ENCODE measurements at regions not wholly inside any gene's neighbourhood (a gene's known extent, or its start where the extent isn't known, plus 50 kb on each side); places are given as distances from the start of the nearest gene placed in this dataset.
A peak's percentile ranks its signal among the peaks of the same experiment; 100 is the strongest.

DNA sequence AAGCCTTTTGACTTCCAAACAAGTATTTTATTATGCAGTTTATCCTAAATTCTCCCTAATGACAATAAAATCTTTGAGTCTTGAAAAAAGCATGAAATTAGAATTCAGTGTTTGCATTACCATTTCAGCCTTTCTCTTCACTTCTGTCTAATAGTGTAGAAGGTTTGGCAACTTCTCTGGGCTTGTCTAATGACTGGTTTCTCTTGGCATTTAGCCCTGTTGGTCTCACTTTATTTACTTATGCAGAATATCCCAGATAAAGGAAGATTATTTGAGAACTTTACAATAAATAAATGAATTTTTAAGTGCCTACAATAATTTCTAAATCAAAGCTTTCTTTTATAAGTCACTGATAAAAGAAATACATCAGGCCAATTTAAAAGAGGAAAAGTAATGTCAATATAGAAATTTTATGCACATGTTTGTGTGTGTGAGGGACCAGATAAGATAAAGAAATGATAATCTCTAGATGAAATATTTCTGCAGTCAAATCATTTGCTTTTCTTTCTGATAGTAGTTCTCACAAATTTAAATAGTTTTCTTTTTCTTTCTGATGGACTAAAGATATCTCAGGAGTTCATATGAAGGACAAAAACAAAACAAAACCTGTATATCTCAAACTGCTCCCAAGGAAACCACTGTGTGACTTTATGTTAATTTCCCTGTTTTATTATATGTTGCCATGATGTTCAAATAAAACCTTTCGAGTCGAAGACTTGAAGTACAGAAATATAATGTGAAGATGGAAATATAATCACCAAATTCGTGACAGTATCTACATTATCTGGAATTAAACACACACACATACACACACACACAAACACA is 533.1 kb upstream of the CBLB start:
- no CpG with 5 or more reads among the region's 3 CpGs for WGBS, 2 donors (ENCODE audit: extremely low coverage in 2 of 2, insufficient read length in 2 of 2, insufficient replicate concordance in 1 of 2)

DNA sequence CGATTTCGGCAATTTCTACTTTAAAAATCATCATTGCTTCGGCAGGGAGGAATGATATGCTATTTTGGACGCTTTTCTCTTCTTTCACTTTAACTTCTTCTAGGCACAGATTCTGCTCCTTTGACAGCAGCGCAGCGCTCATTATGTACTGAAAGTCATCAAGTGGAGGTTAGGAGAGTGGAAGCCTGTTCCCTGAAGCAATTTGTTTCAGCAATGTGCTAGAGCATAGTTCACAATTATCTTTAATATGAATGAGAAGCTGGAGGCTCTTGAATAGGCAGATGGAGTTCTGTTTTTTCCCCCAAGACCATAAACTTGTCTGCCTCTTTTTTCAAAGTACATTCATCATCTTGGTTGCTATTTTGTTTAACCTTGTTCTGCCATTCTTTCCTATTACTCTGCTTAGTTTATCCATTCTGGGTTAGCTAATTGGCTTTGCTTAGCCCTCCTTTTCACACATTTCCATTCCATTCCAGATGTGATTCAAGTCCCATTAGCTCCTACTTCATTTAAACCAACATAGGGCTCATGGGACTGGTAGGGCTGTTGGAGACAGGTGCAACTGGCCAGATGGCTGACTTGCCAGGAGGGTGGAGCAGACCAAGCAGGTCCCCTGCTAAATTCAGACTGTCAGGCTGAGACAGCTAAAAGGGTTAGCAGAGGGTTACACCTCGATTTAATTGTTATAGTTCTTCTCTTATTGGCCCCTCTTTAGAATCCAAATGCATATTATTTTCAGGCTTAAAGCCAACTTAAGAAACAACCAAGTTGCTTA is 534.7 kb upstream of the CBLB start:
- no peak overlapping the region for H4K91ac ChIP-seq (ENCODE audit: low read depth, low read length, poor library complexity)
- WGBS, 2 donors (ENCODE audit: extremely low coverage in 2 of 2, insufficient read length in 2 of 2, insufficient replicate concordance in 1 of 2), result no CpG with 5 or more reads among the region's 7 CpGs
- no peaks in the 10 kb centered on the region for H3K36me3 ChIP-seq (replicated peaks in 1 of 2; ENCODE audit: control insufficient read depth in 2 of 2, insufficient read depth in 2 of 2, low read length in 2 of 2)
- no peak overlapping the region for H3K14ac ChIP-seq (ENCODE audit: low read length)
- no peak for DNase-seq (ENCODE audit: low spot score)
- no peak overlapping the region for H3K18ac ChIP-seq (ENCODE audit: low read length)
- H3K4me2 ChIP-seq (ENCODE audit: insufficient read depth, low read length, poor library complexity, severe bottlenecking), result no peak overlapping the region
- H3K9me3 ChIP-seq (replicated peaks in 1 of 2; ENCODE audit: control insufficient read depth in 2 of 2, insufficient read depth in 1 of 2, low read depth in 1 of 2, low read length in 2 of 2), result no peaks in the 10 kb centered on the region
- no peak overlapping the region for H3K23ac ChIP-seq (ENCODE audit: low read depth, low read length, poor library complexity)
- no peak overlapping the region for H2BK15ac ChIP-seq (ENCODE audit: low read length)
- no peak overlapping the region for H2BK12ac ChIP-seq (ENCODE audit: low read length)
- H3K27ac ChIP-seq (replicated peaks; ENCODE audit: low read length), result no peak overlapping the region
- H3K4me3 ChIP-seq (ENCODE audit: low read length in 2 of 2), result no peak overlapping the region
- H3K9ac ChIP-seq (ENCODE audit: low read depth, low read length, poor library complexity), result no peak overlapping the region
- no peak overlapping the region for H3K4ac ChIP-seq (ENCODE audit: low read length)
- no peaks in the 10 kb centered on the region for H3K27me3 ChIP-seq (ENCODE audit: control insufficient read depth in 3 of 3, insufficient read depth in 3 of 3, low read depth in 1 of 3, low read length in 3 of 3)
- peak overlapping the region; percentile 9 for H2AFZ ChIP-seq (ENCODE audit: low read length)
- no peak overlapping the region for H4K8ac ChIP-seq (ENCODE audit: low read depth, low read length)
- no peak overlapping the region for H2BK120ac ChIP-seq (ENCODE audit: low read depth, low read length)
- no peaks in the 10 kb centered on the region for H3K79me1 ChIP-seq (ENCODE audit: low read depth, low read length)
- H3K4me1 ChIP-seq (ENCODE audit: control insufficient read depth in 2 of 2, insufficient read depth in 1 of 2, low read depth in 1 of 2, low read length in 2 of 2), result peaks cover 3 to 7% of the 10 kb centered on the region in 2 donors
- H2AK5ac ChIP-seq (ENCODE audit: low read depth, low read length), result no peak overlapping the region
- H2BK5ac ChIP-seq (ENCODE audit: low read length), result no peak overlapping the region

More for the DNA sequence above, 533.1 kb upstream of the CBLB start:
- Histone ChIP-seq H2BK5ac (ENCODE audit: low read length) (no peak overlapping the region), H2BK120ac (ENCODE audit: low read depth, low read length) (no peak overlapping the region), H2BK15ac (ENCODE audit: low read length) (no peak overlapping the region), H4K91ac (ENCODE audit: low read depth, low read length, poor library complexity) (no peak overlapping the region), H3K79me1 (ENCODE audit: low read depth, low read length) (no peaks in the 10 kb centered on the region), H3K23ac (ENCODE audit: low read depth, low read length, poor library complexity) (no peak overlapping the region), H2AFZ (ENCODE audit: low read length) (no peak overlapping the region), H3K27me3 (ENCODE audit: control insufficient read depth in 3 of 3, insufficient read depth in 3 of 3, low read depth in 1 of 3, low read length in 3 of 3) (no peaks in the 10 kb centered on the region), H3K18ac (ENCODE audit: low read length) (no peak overlapping the region), H3K14ac (ENCODE audit: low read length) (no peak overlapping the region), H3K4ac (ENCODE audit: low read length) (no peak overlapping the region), H4K8ac (ENCODE audit: low read depth, low read length) (no peak overlapping the region), H3K4me2 (ENCODE audit: insufficient read depth, low read length, poor library complexity, severe bottlenecking) (no peak overlapping the region), H3K27ac (replicated peaks; ENCODE audit: low read length) (no peak overlapping the region), H3K9ac (ENCODE audit: low read depth, low read length, poor library complexity) (no peak overlapping the region), H3K36me3 (replicated peaks in 1 of 2; ENCODE audit: control insufficient read depth in 2 of 2, insufficient read depth in 2 of 2, low read length in 2 of 2) (no peaks in the 10 kb centered on the region), H2AK5ac (ENCODE audit: low read depth, low read length) (no peak overlapping the region), H2BK12ac (ENCODE audit: low read length) (no peak overlapping the region), H3K9me3 (replicated peaks in 1 of 2; ENCODE audit: control insufficient read depth in 2 of 2, insufficient read depth in 1 of 2, low read depth in 1 of 2, low read length in 2 of 2) (no peaks in the 10 kb centered on the region), H3K4me1 (ENCODE audit: control insufficient read depth in 2 of 2, insufficient read depth in 1 of 2, low read depth in 1 of 2, low read length in 2 of 2) (peaks cover 3 to 7% of the 10 kb centered on the region in 2 donors), H3K4me3 (ENCODE audit: low read length in 2 of 2) (no peak overlapping the region)
- DNase-seq (ENCODE audit: low spot score), result no peak

DNA sequence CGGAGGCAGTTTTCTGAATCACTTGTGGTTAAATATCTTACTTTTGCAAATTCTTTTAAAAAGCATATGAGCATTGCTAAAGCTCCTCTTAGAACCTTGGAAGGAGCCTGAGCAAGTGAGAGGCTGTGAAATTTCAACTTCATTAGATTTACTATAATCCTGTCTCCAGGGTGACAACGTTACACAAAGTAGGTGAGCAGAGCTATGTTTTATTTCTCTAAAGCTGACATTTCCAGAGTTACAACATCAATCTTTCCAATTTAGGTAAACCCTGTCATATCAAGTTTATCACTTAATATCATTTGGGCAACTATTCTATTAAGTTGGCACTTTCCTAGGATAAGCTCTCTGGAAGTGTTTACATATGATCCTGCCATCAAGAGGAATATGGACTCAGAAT is 544.9 kb upstream of the CBLB start:
- Histone ChIP-seq H2BK15ac (ENCODE audit: low read length) (no peak overlapping the region), H2BK5ac (ENCODE audit: low read length) (no peak overlapping the region), H3K9ac (ENCODE audit: low read depth, low read length, poor library complexity) (no peak overlapping the region), H3K79me1 (ENCODE audit: low read depth, low read length) (no peaks in the 10 kb centered on the region), H4K8ac (ENCODE audit: low read depth, low read length) (no peak overlapping the region), H3K36me3 (replicated peaks in 1 of 2; ENCODE audit: control insufficient read depth in 2 of 2, insufficient read depth in 2 of 2, low read length in 2 of 2) (no peaks in the 10 kb centered on the region), H3K14ac (ENCODE audit: low read length) (no peak overlapping the region), H3K4me3 (ENCODE audit: low read length in 2 of 2) (no peak overlapping the region), H3K4me2 (ENCODE audit: insufficient read depth, low read length, poor library complexity, severe bottlenecking) (no peak overlapping the region), H3K4me1 (ENCODE audit: control insufficient read depth in 2 of 2, insufficient read depth in 1 of 2, low read depth in 1 of 2, low read length in 2 of 2) (no peaks in the 10 kb centered on the region), H2AK5ac (ENCODE audit: low read depth, low read length) (no peak overlapping the region), H3K23ac (ENCODE audit: low read depth, low read length, poor library complexity) (no peak overlapping the region), H3K27me3 (ENCODE audit: control insufficient read depth in 3 of 3, insufficient read depth in 3 of 3, low read depth in 1 of 3, low read length in 3 of 3) (no peaks in the 10 kb centered on the region), H3K4ac (ENCODE audit: low read length) (no peak overlapping the region), H2AFZ (ENCODE audit: low read length) (no peak overlapping the region), H3K9me3 (replicated peaks in 1 of 2; ENCODE audit: control insufficient read depth in 2 of 2, insufficient read depth in 1 of 2, low read depth in 1 of 2, low read length in 2 of 2) (no peaks in the 10 kb centered on the region), H3K18ac (ENCODE audit: low read length) (no peak overlapping the region), H2BK120ac (ENCODE audit: low read depth, low read length) (no peak overlapping the region), H4K91ac (ENCODE audit: low read depth, low read length, poor library complexity) (no peak overlapping the region), H3K27ac (replicated peaks; ENCODE audit: low read length) (no peak overlapping the region), H2BK12ac (ENCODE audit: low read length) (no peak overlapping the region)
- no CpG with 5 or more reads among the region's 2 CpGs for WGBS, 2 donors (ENCODE audit: extremely low coverage in 2 of 2, insufficient read length in 2 of 2, insufficient replicate concordance in 1 of 2)
- DNase-seq (ENCODE audit: low spot score), result no peak

DNA sequence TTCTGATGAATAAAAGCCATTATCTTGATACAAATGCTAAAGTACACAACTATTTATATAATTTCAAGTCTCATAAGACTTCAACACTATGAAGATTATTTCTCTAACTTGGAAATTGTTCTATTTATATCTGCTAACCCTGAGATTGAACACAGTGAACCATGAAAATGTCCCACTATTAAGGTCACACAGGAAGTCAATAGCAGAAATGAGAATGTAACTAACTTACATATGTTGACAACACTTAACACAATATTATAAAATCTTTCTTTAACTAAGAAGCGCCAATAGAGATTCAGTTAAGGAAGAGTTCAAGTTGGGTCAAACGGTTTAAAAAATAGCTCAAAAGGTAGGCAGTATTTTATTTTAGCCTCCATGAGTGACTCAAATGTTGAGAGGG is 551.8 kb upstream of the CBLB start:
- no peak overlapping the region for H2BK15ac ChIP-seq (ENCODE audit: low read length)
- H2BK5ac ChIP-seq (ENCODE audit: low read length), result no peak overlapping the region
- peaks cover 0 to 8% of the 10 kb centered on the region in 2 donors for H3K4me1 ChIP-seq (ENCODE audit: control insufficient read depth in 2 of 2, insufficient read depth in 1 of 2, low read depth in 1 of 2, low read length in 2 of 2)
- DNase-seq (ENCODE audit: low spot score), result no peak
- no peak overlapping the region for H3K4me3 ChIP-seq (ENCODE audit: low read length in 2 of 2)
- no peak overlapping the region for H3K23ac ChIP-seq (ENCODE audit: low read depth, low read length, poor library complexity)
- H3K36me3 ChIP-seq (replicated peaks in 1 of 2; ENCODE audit: control insufficient read depth in 2 of 2, insufficient read depth in 2 of 2, low read length in 2 of 2), result no peaks in the 10 kb centered on the region
- no peak overlapping the region for H3K4ac ChIP-seq (ENCODE audit: low read length)
- no CpG with 5 or more reads among the region's 2 CpGs for WGBS, 2 donors (ENCODE audit: extremely low coverage in 2 of 2, insufficient read length in 2 of 2, insufficient replicate concordance in 1 of 2)
- no peak overlapping the region for H2AK5ac ChIP-seq (ENCODE audit: low read depth, low read length)
- no peak overlapping the region for H3K4me2 ChIP-seq (ENCODE audit: insufficient read depth, low read length, poor library complexity, severe bottlenecking)
- no peak overlapping the region for H2BK12ac ChIP-seq (ENCODE audit: low read length)
- H3K18ac ChIP-seq (ENCODE audit: low read length), result no peak overlapping the region
- no peaks in the 10 kb centered on the region for H3K27me3 ChIP-seq (ENCODE audit: control insufficient read depth in 3 of 3, insufficient read depth in 3 of 3, low read depth in 1 of 3, low read length in 3 of 3)
- H4K8ac ChIP-seq (ENCODE audit: low read depth, low read length), result no peak overlapping the region
- no peak overlapping the region for H3K27ac ChIP-seq (replicated peaks; ENCODE audit: low read length)
- H3K9me3 ChIP-seq (replicated peaks in 1 of 2; ENCODE audit: control insufficient read depth in 2 of 2, insufficient read depth in 1 of 2, low read depth in 1 of 2, low read length in 2 of 2), result no peaks in the 10 kb centered on the region
- no peak overlapping the region for H2AFZ ChIP-seq (ENCODE audit: low read length)
- no peak overlapping the region for H4K91ac ChIP-seq (ENCODE audit: low read depth, low read length, poor library complexity)
- no peaks in the 10 kb centered on the region for H3K79me1 ChIP-seq (ENCODE audit: low read depth, low read length)
- H3K14ac ChIP-seq (ENCODE audit: low read length), result no peak overlapping the region
- H2BK120ac ChIP-seq (ENCODE audit: low read depth, low read length), result no peak overlapping the region
- no peak overlapping the region for H3K9ac ChIP-seq (ENCODE audit: low read depth, low read length, poor library complexity)

Measured in neuronal stem cell (in vitro differentiated cells).